Heart left ventricle (tissue), 13 donors: ENCODE measurements at regions not wholly inside any gene's neighbourhood (a gene's known extent, or its start where the extent isn't known, plus 50 kb on each side); places are given as distances from the start of the nearest gene placed in this dataset.

ENCODE experiments used
- POLR2A ChIP-seq, 2 donors: fragments of 450-650 bp; IDR thresholded peaks; one replicate each; pipeline ENCODE4 v1.6.1; 2017; ENCODE audit warnings: antibody characterized with exemption in 2 of 2, mild to moderate bottlenecking in 2 of 2, moderate library complexity in 2 of 2
- TF ChIP-seq, protein P1 (sequence below), 12 donors: fragments of 200-600 bp; sonication (generic) in 4 of 12; IDR thresholded peaks; one replicate each; pipeline versions ENCODE4 v1.5.0 to v1.8.0; 2018 to 2022; ENCODE audit warnings: antibody characterized with exemption in 12 of 12, mild to moderate bottlenecking in 5 of 12
- donor health status: ischemic (EF 13 %, LVEDD 7.1; RV severe dilation, severe dysfunction).
- donor health status: DM: no; HTN: yes; CAD: no.
- donor health status: DM: no; HTN: no; CAD: no.
- donor health status: ischemic (EF 25% LVEDD 6.9; RV normal size, moderate dysfunction).
- donor health status: ischemic (EF 25% LVEDD 5.7; RV mildly dilated, moderate dysfunction).
- donor health status: ischemic (EF 35%, LVEDD 5.7; RV mildly dilated, moderate dysfunction).
- donor health status: nonischemic (EF 11% LVEDD 7.7; RV severe dilation, severe dysfunction).
- donor health status: DM: yes; HTN: yes; CAD: no.
- donor health status: PGD.
- donor health status: ischemic (EF 29% LVEDD 5.4; RV normal size, mild dysfunction).
- donor health status: nonischemic (EF 23%, LVEDD 6.1; RV moderate dilation, normal function).

DNA sequence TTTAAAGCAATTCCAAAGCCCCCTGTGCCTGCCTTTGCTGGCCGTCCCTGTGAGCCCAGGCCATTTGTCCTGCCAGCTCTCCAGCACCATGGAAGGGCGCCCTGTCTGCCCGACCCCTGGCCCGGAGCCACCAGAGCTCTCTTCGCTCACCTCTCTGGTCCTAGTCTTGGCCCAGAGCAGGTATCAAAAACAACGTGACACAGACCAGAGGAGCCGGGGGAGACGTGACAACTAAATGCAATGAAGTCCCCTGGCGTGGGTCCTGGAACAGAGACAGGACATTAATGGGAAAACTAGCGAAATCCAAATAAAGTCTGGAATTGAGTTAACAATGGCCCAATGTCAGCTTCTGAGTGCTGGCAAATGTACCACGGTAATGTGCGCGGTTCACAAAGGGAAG lies 83.2 kb upstream of the DIO3 start:
- TF ChIP-seq, protein P1, sequence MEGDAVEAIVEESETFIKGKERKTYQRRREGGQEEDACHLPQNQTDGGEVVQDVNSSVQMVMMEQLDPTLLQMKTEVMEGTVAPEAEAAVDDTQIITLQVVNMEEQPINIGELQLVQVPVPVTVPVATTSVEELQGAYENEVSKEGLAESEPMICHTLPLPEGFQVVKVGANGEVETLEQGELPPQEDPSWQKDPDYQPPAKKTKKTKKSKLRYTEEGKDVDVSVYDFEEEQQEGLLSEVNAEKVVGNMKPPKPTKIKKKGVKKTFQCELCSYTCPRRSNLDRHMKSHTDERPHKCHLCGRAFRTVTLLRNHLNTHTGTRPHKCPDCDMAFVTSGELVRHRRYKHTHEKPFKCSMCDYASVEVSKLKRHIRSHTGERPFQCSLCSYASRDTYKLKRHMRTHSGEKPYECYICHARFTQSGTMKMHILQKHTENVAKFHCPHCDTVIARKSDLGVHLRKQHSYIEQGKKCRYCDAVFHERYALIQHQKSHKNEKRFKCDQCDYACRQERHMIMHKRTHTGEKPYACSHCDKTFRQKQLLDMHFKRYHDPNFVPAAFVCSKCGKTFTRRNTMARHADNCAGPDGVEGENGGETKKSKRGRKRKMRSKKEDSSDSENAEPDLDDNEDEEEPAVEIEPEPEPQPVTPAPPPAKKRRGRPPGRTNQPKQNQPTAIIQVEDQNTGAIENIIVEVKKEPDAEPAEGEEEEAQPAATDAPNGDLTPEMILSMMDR (IDR thresholded peaks at IDR 0.05) = no peak
- no peak for TF ChIP-seq POLR2A (IDR thresholded peaks at IDR 0.05)
